22Rv1 (cell line): ENCODE measurements at regions not wholly inside any gene's neighbourhood (a gene's known extent, or its start where the extent isn't known, plus 50 kb on each side); places are given as distances from the start of the nearest gene placed in this dataset.

ENCODE experiments used
- H3K27ac ChIP-seq: fragments of 450-650 bp; 2 replicates; pipeline ENCODE4 v1.5.1; 2017
- ZFX ChIP-seq: fragments of 450-650 bp; IDR thresholded peaks from 2 replicates; pipeline ENCODE4 v1.6.1; 2017; ENCODE audit warnings: antibody characterized with exemption, borderline replicate concordance
- TF ChIP-seq, protein P1 (sequence below): fragments of 450-650 bp; IDR thresholded peaks from 2 replicates; pipeline ENCODE4 v1.5.1; 2017; ENCODE audit warnings: mild to moderate bottlenecking

DNA sequence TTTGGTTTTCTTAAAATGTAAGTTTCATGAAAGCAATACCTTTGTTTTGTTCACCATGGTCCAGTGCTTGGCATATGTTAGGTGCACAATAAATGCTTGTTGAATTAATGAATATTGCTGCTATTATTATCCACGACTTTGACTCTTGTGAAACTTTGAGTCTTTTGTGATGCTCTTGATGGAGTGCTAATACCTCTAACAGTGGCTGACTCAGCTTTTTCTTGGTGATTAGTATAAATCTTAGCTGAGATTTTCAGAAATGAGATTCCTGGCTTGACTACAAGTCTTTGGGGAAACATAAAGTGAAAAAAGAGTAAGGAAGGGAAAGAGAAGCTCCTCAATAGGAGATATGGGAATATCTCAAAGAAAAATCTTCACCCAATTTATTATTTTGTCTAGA lies 375.2 kb upstream of the RPS6KA3 start:
- H3K27ac ChIP-seq: no peak overlapping the region
- TF ChIP-seq ZFX: no peak
- TF ChIP-seq, protein P1, sequence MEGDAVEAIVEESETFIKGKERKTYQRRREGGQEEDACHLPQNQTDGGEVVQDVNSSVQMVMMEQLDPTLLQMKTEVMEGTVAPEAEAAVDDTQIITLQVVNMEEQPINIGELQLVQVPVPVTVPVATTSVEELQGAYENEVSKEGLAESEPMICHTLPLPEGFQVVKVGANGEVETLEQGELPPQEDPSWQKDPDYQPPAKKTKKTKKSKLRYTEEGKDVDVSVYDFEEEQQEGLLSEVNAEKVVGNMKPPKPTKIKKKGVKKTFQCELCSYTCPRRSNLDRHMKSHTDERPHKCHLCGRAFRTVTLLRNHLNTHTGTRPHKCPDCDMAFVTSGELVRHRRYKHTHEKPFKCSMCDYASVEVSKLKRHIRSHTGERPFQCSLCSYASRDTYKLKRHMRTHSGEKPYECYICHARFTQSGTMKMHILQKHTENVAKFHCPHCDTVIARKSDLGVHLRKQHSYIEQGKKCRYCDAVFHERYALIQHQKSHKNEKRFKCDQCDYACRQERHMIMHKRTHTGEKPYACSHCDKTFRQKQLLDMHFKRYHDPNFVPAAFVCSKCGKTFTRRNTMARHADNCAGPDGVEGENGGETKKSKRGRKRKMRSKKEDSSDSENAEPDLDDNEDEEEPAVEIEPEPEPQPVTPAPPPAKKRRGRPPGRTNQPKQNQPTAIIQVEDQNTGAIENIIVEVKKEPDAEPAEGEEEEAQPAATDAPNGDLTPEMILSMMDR: no peak

DNA sequence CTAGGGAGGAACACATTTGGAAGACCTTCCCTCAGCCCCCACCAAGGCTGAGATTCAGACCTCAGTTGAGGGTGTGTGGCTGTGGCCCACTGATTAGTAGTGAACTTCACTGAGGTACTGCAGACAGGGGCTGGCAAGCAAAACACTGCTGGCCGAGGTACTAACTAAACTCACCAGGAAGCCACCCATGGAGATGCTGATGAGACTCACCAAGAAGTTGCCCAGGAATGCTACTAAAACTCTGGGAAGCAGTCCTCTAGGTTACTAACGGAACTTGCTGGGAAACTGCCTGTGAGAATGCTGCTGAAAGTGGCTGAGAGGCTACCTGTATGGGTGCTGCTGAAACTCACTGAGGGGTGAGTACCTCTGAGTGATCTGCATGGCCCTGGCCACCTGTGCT lies 372.4 kb upstream of the RPS6KA3 start:
- no peak overlapping the region for H3K27ac ChIP-seq
- TF ChIP-seq, protein P1: no peak
- no peak for TF ChIP-seq ZFX

DNA sequence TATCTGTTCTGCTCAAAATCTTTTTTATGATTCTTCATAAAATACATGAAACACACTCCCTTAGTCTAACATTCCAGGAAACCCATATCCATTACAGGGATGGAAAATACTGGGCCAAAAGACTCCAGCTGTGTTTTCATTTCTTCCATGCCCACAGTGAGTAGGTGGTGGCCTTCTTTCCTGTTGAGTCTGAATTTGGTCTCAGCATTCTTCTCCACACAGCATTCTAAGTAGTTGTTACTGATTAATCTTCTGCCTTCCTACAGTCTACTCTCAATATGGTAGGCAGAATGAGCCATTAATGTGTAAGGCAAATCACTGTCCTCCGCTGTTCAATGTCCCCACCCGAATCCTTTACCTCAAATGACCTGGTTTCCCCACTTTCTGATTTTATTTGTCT lies 370.6 kb upstream of the RPS6KA3 start:
- no peak overlapping the region for H3K27ac ChIP-seq
- TF ChIP-seq, protein P1: no peak
- no peak for TF ChIP-seq ZFX

DNA sequence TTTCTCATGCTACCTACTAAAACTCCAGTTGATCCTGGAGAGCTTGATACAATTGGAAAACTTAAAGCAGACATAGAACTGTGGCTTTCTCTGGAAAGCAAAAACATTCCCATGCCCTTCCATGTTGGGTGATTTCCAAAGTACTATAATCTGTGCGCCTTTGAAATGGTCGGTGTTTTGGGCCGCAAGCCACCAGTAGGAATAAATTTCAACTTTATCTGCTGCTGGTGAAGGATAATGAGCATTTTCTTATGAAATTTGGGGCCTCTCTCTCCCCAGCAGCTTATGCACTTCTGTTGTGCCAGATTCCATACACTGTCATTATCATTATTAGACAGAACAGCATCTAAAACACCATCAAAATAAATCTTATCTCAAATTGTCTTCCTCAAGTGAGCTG lies 366.7 kb upstream of the RPS6KA3 start:
- no peak for TF ChIP-seq ZFX
- TF ChIP-seq, protein P1: no peak
- H3K27ac ChIP-seq: no peak overlapping the region

DNA sequence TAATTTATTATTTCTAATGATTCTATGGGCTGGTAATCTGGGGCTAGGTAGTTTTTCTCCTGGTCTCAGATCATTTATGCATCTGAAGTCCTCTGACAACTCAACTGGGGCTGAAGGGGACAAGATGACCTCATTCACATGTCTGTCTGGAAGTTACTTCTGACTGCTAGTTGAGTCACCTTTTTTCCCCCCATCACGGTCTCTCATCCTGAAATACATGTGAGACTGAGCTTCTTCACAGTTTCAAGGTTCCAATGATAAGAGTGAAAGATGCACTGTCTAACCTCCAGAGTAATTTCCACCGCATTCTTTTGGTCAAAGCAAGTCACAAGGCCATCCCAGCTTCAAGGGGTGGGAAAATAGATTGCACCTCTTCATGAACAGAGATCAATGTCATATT lies 356.7 kb upstream of the RPS6KA3 start:
- TF ChIP-seq, protein P1: no peak
- TF ChIP-seq ZFX: no peak
- H3K27ac ChIP-seq: no peak overlapping the region

DNA sequence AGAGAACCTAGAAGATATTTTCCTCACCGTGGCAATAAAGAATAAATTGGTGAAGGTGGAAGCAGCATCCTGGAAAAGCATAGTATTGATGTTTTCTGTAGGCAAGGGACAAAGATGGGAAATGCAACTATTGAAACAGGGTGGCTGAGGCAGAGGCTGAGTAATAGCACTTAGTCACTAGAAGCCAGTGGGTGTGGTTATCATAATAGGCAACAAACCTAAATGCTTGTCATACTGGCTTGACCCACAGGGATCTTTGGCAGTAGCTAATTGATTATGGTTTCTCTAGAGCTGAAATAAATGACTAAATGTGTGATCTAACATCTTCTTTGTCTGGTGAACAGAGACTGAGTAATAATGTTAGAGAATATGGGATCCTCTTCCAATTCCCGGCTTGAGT lies 353.6 kb upstream of the RPS6KA3 start:
- TF ChIP-seq, protein P1: no peak
- no peak for TF ChIP-seq ZFX
- H3K27ac ChIP-seq: no peak overlapping the region

DNA sequence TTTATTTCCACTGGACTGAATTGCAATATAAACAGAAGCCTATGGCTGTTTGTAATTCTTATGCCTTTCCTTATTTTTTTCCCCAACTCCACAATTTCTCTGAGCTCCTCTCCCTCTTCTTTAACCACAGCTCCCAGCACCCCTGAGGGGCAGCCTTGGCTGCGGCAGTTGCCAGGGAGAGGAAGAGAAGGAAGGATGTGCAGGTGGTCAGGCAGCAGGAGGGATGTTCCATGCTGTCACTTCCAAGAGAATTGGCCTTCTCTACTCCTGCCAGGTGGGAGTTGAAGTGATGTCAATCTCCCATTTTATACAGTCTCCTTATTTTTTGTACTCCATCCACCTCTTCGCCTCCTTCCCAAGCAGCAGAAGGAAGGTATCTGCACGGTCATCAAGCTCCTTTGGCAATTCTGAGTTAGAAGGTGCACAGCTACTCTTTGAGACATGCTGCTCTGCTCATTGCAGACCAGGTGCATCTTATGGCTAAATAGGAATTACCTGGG lies 343.3 kb upstream of the RPS6KA3 start:
- no peak overlapping the region for H3K27ac ChIP-seq
- TF ChIP-seq, protein P1: no peak
- TF ChIP-seq ZFX: no peak
